NCI-H1694 (cell line): ENCODE measurements at regions not wholly inside any gene's neighbourhood (a gene's known extent, or its start where the extent isn't known, plus 50 kb on each side); places are given as distances from the start of the nearest gene placed in this dataset.

Experiments
- DNase-seq: peaks from one replicate; lab custom pipeline; 2025; lab: John Stamatoyannopoulos, UW

DNA sequence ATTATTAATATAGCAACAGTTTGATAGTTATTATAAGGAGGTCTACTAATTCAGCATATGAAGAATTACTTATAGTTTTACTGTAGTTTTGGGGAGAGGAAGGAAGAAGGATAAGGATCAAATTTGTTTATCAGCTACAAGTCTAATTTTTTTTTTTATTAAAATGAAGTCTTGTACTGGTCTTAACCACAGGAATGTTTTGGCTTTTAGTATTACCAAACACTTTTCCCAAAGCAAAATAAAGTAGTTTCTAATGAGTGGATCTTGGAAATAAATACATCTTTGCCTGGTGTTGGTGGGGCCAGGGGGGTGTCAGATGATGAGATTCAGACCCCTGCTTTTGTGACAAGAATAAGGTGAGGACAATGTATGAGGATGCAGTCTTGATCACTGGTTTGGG, 57.2 kb upstream of the ZDHHC17 start:
- no peak for DNase-seq

DNA sequence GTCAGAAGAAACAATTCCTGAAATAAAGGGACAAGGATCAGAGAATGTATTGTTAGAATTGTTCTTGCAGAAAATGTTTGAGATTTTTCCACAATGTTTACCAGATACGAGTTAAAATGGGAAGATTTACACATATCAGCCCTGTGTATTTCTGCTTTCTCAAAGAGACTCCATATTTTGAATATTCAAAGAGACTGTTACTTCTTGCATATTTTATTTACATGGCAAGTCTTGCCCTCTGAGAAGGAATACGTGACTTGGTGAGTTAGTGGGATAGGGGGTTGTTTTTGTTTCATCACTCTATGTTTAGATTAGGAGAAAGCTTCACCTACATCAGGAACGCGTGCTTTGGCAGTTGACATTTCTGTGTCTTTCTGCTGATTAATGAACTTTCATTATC, 56.1 kb upstream of the ZDHHC17 start:
- DNase-seq = no peak

DNA sequence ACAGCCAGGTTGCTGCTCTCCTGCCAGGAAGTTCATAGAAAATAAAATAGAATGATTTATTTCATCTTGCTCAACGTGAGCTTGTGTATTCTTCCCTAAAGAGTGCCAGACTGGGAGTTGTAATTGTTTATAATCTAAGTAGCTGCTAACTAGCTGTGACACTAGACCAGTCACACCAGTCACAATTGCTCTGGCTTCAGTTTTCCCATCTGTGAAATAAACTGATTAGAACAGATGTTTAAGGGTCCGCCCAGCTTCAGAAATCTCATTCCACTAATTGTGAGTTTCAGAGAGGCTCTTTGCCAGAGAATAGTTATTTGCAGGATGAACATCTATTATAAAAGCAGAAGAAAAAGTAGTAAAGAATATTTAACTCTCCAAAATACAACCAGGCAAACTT, 55.6 kb upstream of the ZDHHC17 start:
- DNase-seq = no peak

DNA sequence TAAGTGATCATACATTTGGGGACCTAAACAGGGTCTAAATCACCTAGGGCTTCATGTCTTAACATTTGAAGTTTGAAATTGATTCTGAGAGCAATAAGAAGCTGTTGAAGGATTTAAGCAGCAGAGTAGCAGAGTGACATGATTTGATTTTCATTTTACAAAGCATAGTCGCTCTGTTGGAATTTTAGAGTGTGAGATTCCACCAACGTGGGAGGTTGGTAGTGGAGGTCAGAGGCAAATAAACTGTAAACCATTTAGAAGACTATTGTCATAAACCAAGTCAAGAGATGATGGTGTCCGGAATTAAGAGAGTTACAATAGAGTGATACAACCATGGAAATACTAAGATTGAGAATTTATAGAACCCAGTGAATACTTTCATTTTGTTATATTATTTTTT, 52.7 kb upstream of the ZDHHC17 start:
- no peak for DNase-seq

DNA sequence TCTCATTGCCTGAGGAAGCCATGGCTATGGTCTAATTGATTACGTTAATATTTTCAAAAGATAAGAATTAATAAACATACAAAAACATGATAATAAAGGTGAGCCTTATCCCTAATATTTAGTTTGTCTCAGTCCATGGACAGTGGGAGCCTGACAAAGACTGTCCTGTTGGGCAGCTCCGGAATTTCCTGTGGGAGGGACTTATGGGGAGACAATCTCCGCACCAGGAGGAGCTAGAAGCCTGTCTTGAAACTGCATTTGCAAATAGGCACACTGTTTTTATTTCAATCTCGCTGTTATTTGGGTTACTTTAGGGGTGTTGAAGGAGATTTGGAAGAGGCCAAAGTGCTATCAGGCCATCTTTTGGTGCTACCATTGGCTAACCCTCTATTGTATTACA, 50.8 kb upstream of the ZDHHC17 start:
- no peak for DNase-seq

DNA sequence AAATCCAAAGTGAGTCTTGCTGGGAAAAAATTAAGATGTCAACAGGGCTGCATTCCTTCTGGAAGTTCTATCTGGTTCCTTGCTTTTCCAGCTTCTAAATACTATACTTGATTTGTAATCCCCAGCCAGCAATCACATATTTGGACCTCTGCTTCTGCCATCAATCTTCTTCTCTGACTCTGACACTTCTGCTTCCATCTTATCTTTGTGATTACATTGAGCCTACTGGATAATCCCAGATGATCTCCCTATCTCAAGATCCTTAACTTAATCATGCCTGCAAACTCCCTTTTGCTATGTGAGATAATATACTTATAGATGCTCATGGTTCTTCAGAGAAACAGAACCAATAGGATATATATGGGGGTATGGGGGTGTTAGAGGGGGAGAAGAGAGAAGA, 49.9 kb upstream of the ZDHHC17 start:
- DNase-seq = no peak
